K562 (cell line): ENCODE measurements at regions not wholly inside any gene's neighbourhood (a gene's known extent, or its start where the extent isn't known, plus 50 kb on each side); places are given as distances from the start of the nearest gene placed in this dataset.

Source experiments
- ATAC-seq: fragments of 200-7000 bp; cut with Tn5 transposase; 3 replicates; pipeline ENCODE4 v1.9.1; 2020; ENCODE audit warnings: moderate library complexity
- BruUV-seq: library from RNA; stranded (reverse); fragments of 400-500 nt; replicated peaks from 2 replicates; lab custom pipeline; 2021; lab: Mats Ljungman, UMichigan
- CTCF ChIA-PET: fragments of 300-600 bp; formaldehyde crosslinking; extraction: SDS; loops from one replicate; lab custom pipeline; 2021; ENCODE audit warnings: low intra/inter-chr PET ratio; lab: Yijun Ruan, JAX
- POLR2A ChIA-PET: fragments of 300-600, 350-650 bp; sonication (Branson Sonifier 250); formaldehyde crosslinking; extraction: SDS; loops from one replicate; lab custom pipeline; 2021; ENCODE audit warnings: antibody characterized with exemption, inconsistent platforms; lab: Yijun Ruan, JAX
- DNase-seq, 4 experiments: peaks; one replicate each; pipeline versions ENCODE4 v3.0.0 to v3.0.0-alpha.2; 2011 to 2018; ENCODE audit warnings: low spot score in 3 of 4, mixed read lengths in 3 of 4; ENCODE audit errors: extremely low read depth in 1 of 4
- FAIRE-seq: peaks from 2 replicates; lab custom pipeline; 2011; peaks lifted over from hg19 to GRCh38; lab: Jason Lieb, UNC
- H2AFZ ChIP-seq: 2 replicates; pipeline ENCODE4 v1.6.0; 2011; ENCODE audit warnings: low read depth, low read length, control low read depth, inconsistent platforms
- H3K27ac ChIP-seq: fragments of 200-600 bp; 3 replicates; pipeline ENCODE4 v1.8.0; 2011; ENCODE audit warnings: low read depth, mild to moderate bottlenecking, control low read depth, inconsistent platforms, low read length, moderate library complexity, mixed read lengths; ENCODE audit errors: extremely low read depth
- H3K27me3 ChIP-seq, 2 experiments: fragments of 300-600 bp in 1 of 2; 2 replicates in 1 of 2; 3 replicates in 1 of 2; pipeline versions ENCODE4 v1.6.0 to v1.8.0; 2011; ENCODE audit warnings: inconsistent platforms in 2 of 2, low read length in 2 of 2, mild to moderate bottlenecking in 1 of 2, mixed read lengths in 1 of 2, moderate library complexity in 1 of 2; ENCODE audit not compliant: control insufficient read depth in 2 of 2, insufficient read depth in 2 of 2
- H3K36me3 ChIP-seq: fragments of 300-600 bp; 3 replicates; pipeline ENCODE4 v1.8.0; 2011; ENCODE audit warnings: mild to moderate bottlenecking, low read length, inconsistent platforms; ENCODE audit not compliant: control insufficient read depth, insufficient read depth
- H3K4me1 ChIP-seq, 2 experiments: fragments of 200-600 bp in 1 of 2; replicated peaks in 1 of 2; 2 replicates in 1 of 2; 3 replicates in 1 of 2; pipeline versions ENCODE4 v1.5.1 to v1.8.0; 2011; ENCODE audit warnings: inconsistent platforms in 2 of 2, low read length in 2 of 2, mild to moderate bottlenecking in 1 of 2, mixed read lengths in 1 of 2, moderate library complexity in 1 of 2; ENCODE audit not compliant: control insufficient read depth in 2 of 2, insufficient read depth in 2 of 2
- H3K4me2 ChIP-seq: 2 replicates; pipeline ENCODE4 v1.6.1; 2011; ENCODE audit warnings: low read length, control low read depth, inconsistent platforms, mixed read lengths; ENCODE audit not compliant: insufficient read depth
- H3K4me3 ChIP-seq: fragments of 200-600 bp; sonication (generic), shearing (Covaris generic); 2 replicates; pipeline ENCODE4 v1.5.1; 2016; ENCODE audit warnings: control low read depth, inconsistent platforms
- H3K79me2 ChIP-seq: fragments of 200-600 bp; 3 replicates; pipeline ENCODE4 v1.8.0; 2011; ENCODE audit warnings: low read length, inconsistent platforms; ENCODE audit not compliant: control insufficient read depth, insufficient read depth
- H3K9ac ChIP-seq, 2 experiments: 2 replicates each; pipeline versions ENCODE4 v1.6.0 to v1.6.1; 2011; ENCODE audit warnings: low read depth in 2 of 2, low read length in 2 of 2, control low read depth in 1 of 2, inconsistent platforms in 1 of 2, mild to moderate bottlenecking in 1 of 2, mixed read lengths in 1 of 2; ENCODE audit not compliant: insufficient read depth in 1 of 2
- H3K9me1 ChIP-seq: one replicate; pipeline ENCODE4 v1.6.0; 2011; ENCODE audit warnings: inconsistent platforms, mild to moderate bottlenecking, low read length, moderate library complexity; ENCODE audit not compliant: control insufficient read depth, insufficient read depth
- H3K9me3 ChIP-seq: replicated peaks from 2 replicates; pipeline ENCODE4 v1.5.1; 2011; ENCODE audit warnings: low read depth, low read length, inconsistent platforms; ENCODE audit not compliant: control insufficient read depth, insufficient read depth
- H4K20me1 ChIP-seq: replicated peaks from 2 replicates; pipeline ENCODE4 v1.6.1; 2011; ENCODE audit warnings: low read length, inconsistent platforms, mixed read lengths; ENCODE audit not compliant: control insufficient read depth, insufficient read depth
- ARID1B ChIP-seq: fragments of 450-650 bp; IDR thresholded peaks from 2 replicates; pipeline ENCODE4 v1.6.1; 2016; ENCODE audit warnings: antibody characterized with exemption, mild to moderate bottlenecking, inconsistent platforms
- ATF6 ChIP-seq: sonication (generic); formaldehyde crosslinking; IDR thresholded peaks from 2 replicates; pipeline ENCODE4 v1.4.0; 2020; ENCODE audit warnings: mild to moderate bottlenecking, missing genetic modification reagents
- CREBBP ChIP-seq: IDR thresholded peaks from one replicate; pipeline ENCODE4 v1.6.1; 2012; ENCODE audit warnings: low read depth, mild to moderate bottlenecking, control low read depth, inconsistent platforms, low read length
- L3MBTL2 ChIP-seq: fragments of 450-650 bp; IDR thresholded peaks from 2 replicates; pipeline ENCODE4 v1.6.1; 2016; ENCODE audit warnings: mild to moderate bottlenecking, moderate library complexity
- NBN ChIP-seq: fragments of 450-650 bp; IDR thresholded peaks from 2 replicates; pipeline ENCODE4 v1.6.1; 2016; ENCODE audit warnings: low read depth, mild to moderate bottlenecking
- PBX2 ChIP-seq, 2 experiments: IDR thresholded peaks in 1 of 2; conservative IDR thresholded peaks in 1 of 2; 2 replicates each; pipeline ENCODE4 v1.6.1; 2016; ENCODE audit warnings: low read depth in 2 of 2, mild to moderate bottlenecking in 1 of 2, missing compliant biosample characterization in 1 of 2, missing genetic modification characterization in 1 of 2, moderate library complexity in 1 of 2
- RBM39 ChIP-seq: fragments of 200-400 bp; formaldehyde crosslinking; optimal IDR thresholded peaks from 2 replicates; pipeline ENCODE3; 2018; ENCODE audit warnings: low read depth, low read length
- VEZF1 ChIP-seq: fragments of 200-800 bp; sonication (Bioruptor generic); IDR thresholded peaks from 2 replicates; pipeline ENCODE4 v1.6.1; 2017; ENCODE audit warnings: missing genetic modification characterization, missing compliant biosample characterization
- ZBTB33 ChIP-seq: sonication (generic); formaldehyde crosslinking; IDR thresholded peaks from 2 replicates; pipeline ENCODE4 v1.8.1; 2023; ENCODE audit warnings: mild to moderate bottlenecking, missing genetic modification reagents
- ZBTB8A ChIP-seq: fragments of 450-650 bp; IDR thresholded peaks from 2 replicates; pipeline ENCODE4 v1.6.1; 2018; ENCODE audit warnings: mild to moderate bottlenecking, moderate library complexity; ENCODE audit not compliant: partially characterized antibody
- ZFP30 ChIP-seq: fragments of 250-450 bp; sonication (Bioruptor Pico); IDR thresholded peaks from 2 replicates; pipeline ENCODE4 v1.8.0; 2022; ENCODE audit warnings: moderate library complexity, mild to moderate bottlenecking, inconsistent platforms, borderline replicate concordance
- ZNF124 ChIP-seq: sonication (generic); formaldehyde crosslinking; IDR thresholded peaks from 2 replicates; pipeline ENCODE4 v1.8.1; 2022; ENCODE audit warnings: missing genetic modification reagents
- ZNF232 ChIP-seq: sonication (generic); formaldehyde crosslinking; IDR thresholded peaks from 2 replicates; pipeline ENCODE4 v1.8.0; 2022; ENCODE audit warnings: mild to moderate bottlenecking, missing genetic modification reagents
- ZSCAN29 ChIP-seq: fragments of 450-650 bp; IDR thresholded peaks from 2 replicates; pipeline ENCODE4 v1.6.1; 2017
- WGBS: fragments of 100-300 bp; shearing (Covaris generic); methylation state at CpG from one replicate; pipeline ENCODE4 v1.1.6; 2016; ENCODE audit warnings: low coverage, mixed read lengths; ENCODE audit not compliant: insufficient coverage; ENCODE audit errors: missing lambda C conversion rate; 5-methylcytosine and 5-hydroxymethylcytosine counted together
- in situ Hi-C: fragments of 300-500 bp; cut with MboI; formaldehyde crosslinking; loops from 4 replicates; pipeline ENCODE4 v1.15.0; 2018; ENCODE audit warnings: inconsistent platforms, mixed read lengths
- intact Hi-C: fragments of 100-400 bp; cut with micrococcal nuclease; formaldehyde crosslinking; loops from 2 replicates; pipeline ENCODE4 v1.14.2; 2022

GRCh38 chr7:96792115-96792514 is 82.5 kb upstream of the SEM1 start (continued):
- no peak for TF ChIP-seq ZBTB8A
- TF ChIP-seq, all 486 proteins: peak for 0

GRCh38 chr7:96794063-96794462 is 84.4 kb upstream of the SEM1 start:
- in situ Hi-C loops (no loop called here), intact Hi-C loops (no loop called here)
- no peak overlapping the region for H3K4me2 ChIP-seq
- H3K27me3 ChIP-seq: peaks cover 9% of the 10 kb centered on the region in 2 experiments; a peak in 3 of 5 replicates
- FAIRE-seq: no peak
- no peak overlapping the region for H3K4me3 ChIP-seq
- no peak for DNase-seq
- no peaks in the 10 kb centered on the region for H3K9me3 ChIP-seq
- no peak for ATAC-seq
- H3K9me1 ChIP-seq: no peaks in the 10 kb centered on the region
- H3K4me1 ChIP-seq: no peaks in the 10 kb centered on the region
- no peaks in the 10 kb centered on the region for H3K79me2 ChIP-seq
- H3K27ac ChIP-seq: no peak overlapping the region
- H3K9ac ChIP-seq: no peak overlapping the region
- H2AFZ ChIP-seq: no peak overlapping the region
- POLR2A ChIA-PET: no interaction called here
- no TSS peak for BruUV-seq
- H4K20me1 ChIP-seq: no peaks in the 10 kb centered on the region
- CTCF ChIA-PET: no interaction called here
- WGBS: 3% methylated on average over 2 of the region's 2 CpGs
- H3K36me3 ChIP-seq: no peaks in the 10 kb centered on the region
- TF ChIP-seq ZNF124 (CRISPR knock-in tag): no peak
- no peak for TF ChIP-seq ZBTB33 (CRISPR knock-in tag)
- TF ChIP-seq ATF6: no peak
- TF ChIP-seq ZNF232: no peak
- TF ChIP-seq PBX2 (CRISPR knock-in tag; IDR thresholded peaks at IDR 0.05; ENCODE audit: low read depth): no peak
- no peak for TF ChIP-seq PBX2 (tag; conservative IDR thresholded peaks at IDR 0.05; ENCODE audit: low read depth)
- no peak for TF ChIP-seq RBM39
- TF ChIP-seq NBN: no peak
- no peak for TF ChIP-seq ARID1B
- TF ChIP-seq VEZF1 (CRISPR knock-in tag): no peak
- no peak for TF ChIP-seq ZFP30 (CRISPR knock-in tag)
- no peak for TF ChIP-seq L3MBTL2
- no peak for TF ChIP-seq ZSCAN29
- no peak for TF ChIP-seq CREBBP
